HG02981 (cell line): ENCODE measurements at regions not wholly inside any gene's neighbourhood (a gene's known extent, or its start where the extent isn't known, plus 50 kb on each side); places are given as distances from the start of the nearest gene placed in this dataset.

Experiments used
- ATAC-seq: cut with Tn5 transposase; IDR thresholded peaks from one replicate; pipeline ENCODE4 v1.9.1; 2021; ENCODE audit warnings: mild to moderate bottlenecking, moderate library complexity; ENCODE audit not compliant: unreplicated experiment

DNA sequence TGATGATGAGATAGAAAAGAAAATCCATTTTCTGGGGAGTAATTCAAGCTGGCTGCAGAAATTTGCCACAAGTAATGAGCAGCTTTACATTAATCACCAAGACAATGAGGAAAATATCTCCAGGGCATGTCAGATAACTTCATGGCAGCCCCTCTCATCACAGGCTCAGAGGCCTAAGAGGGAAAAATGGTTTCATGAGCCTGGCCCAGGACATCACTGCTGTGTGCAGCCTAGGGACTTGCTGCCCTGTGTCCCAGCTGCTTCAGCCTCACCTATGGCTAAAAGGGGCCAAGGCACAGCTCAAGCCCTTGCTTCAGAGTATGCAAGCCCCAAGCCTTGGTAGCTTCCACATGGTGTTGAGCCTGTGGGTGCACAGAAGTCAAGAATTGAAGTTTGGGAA, 161.7 kb downstream of the OPA1 start:
- ATAC-seq, result no peak

DNA sequence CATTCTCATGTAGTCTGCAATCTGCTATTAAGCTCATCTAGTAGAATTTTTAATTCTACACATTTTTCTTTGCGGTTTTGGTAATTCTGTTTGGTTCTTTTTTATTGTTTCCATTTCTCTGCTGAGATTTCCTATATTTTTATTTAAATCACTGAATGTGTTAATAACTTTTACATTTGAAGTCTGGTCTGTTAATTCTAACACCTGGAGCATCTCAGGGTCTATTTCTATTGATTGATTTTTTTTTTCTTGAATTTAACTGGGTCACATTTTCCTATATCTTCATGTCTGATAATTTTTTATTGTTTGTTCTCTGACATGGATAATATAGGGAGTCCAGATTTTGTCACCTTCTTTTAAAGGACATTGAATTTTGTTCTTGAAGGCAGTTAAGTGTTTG, 163.5 kb downstream of the OPA1 start:
- no peak for ATAC-seq

DNA sequence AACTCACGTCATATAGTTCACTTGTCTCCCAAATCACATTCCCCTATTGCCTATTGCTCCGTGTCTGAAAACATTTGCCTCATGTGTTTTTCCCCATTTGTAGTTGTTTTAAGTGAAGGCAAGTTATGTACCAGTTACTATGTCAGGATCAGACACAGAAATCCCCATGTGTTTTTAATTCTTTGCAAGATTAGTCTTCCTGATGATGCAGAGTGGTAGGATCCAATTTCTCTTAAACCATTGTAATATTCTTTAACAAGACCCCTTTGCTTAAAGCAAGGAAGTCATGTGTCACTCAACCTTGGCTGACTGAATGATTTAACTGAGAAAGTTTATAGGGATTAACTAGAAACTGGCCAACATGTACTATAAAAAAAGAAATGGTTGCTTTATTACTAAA, 164.4 kb downstream of the OPA1 start:
- no peak for ATAC-seq

DNA sequence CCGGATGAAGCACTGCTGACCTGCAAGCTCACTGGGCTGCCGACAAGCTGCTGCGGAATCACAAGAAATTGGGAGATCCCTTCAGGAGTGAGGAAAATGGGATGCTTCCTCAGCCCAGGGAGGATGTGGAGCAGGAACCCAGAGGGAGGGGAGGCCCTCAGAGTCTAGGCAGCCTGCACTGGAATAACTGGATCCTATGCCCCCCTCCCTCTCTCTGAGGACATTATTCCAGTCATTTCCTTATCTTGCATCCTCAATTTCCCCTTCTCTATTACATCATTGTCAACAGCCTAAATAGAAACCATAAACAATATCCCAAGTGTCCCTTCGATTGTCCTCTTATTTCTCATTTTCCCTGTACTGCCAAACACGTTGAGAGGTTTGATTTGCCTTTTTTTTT, 169.0 kb downstream of the OPA1 start:
- ATAC-seq, result no peak

DNA sequence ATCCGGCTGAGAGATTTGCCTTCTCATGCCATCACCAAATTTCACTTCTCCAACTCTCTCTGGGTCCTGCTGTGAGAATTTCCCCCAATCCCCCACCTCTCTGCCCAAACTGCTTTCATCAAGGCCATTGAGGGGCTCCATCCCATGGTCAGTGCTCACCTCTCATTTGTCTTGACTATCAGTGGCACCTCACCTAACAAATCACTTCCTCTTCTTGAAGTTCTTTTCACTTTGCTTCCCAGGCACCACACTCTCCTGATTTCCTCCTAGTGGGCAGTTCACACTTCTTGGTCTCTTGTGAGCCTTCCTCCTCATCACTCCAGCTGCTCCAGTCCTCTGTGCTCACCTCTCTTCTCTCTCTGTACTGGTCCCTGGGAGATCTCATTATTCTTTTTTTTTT, 169.6 kb downstream of the OPA1 start:
- no peak for ATAC-seq

DNA sequence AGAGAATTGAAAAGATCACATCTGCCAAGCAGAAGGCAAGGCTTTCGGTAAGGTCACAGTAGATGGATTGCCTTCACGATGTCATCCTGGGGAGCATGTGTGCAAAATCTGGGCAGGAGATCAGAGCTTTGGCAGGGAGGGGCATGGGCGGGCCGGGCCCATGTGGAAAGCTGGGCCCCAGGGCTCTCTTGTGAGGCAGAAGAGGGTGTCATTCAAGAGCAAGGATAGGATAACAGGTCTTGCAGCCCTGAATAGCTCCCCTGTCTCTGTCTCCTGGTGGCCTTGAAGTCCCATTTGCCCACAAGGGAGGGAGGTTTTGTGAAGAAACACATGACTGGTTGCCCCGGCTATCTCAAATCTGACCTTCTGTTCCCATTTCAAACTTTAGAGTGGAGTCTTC, 172.0 kb downstream of the OPA1 start:
- ATAC-seq, result no peak

DNA sequence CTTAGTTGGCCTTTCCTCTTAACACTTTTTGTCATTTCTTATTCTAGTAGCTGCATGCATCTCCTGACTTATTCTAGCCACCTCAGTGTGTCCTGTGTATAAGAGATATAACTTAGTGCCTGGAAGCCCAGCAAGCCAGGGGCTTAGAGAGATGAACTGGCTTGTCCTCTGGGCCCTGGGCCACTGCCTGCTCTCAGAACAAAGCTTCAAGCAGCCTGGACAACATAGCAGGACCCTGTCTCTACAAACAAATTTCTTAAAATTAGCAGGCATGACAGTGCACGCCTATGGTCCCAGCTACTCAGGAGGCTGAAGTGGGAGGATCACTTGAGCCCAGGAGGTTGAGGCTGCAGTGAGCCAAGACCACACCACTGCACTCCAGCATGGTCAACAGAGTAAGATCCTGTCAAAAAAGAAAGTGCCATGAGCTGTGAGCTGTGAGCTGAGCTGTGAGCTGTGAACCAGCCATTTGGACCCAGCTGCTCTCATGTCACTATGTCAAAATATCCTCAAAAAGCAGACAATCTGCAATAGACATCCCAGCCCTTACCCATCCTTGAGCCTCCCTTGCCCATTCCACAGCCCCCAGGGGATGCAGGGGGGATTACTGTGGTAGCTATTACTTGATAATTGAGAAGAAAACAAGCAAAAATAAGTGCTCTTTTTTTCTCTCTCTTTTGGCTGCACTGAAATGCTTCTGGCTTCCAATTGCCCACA, 174.5 kb downstream of the OPA1 start:
- no peak for ATAC-seq

DNA sequence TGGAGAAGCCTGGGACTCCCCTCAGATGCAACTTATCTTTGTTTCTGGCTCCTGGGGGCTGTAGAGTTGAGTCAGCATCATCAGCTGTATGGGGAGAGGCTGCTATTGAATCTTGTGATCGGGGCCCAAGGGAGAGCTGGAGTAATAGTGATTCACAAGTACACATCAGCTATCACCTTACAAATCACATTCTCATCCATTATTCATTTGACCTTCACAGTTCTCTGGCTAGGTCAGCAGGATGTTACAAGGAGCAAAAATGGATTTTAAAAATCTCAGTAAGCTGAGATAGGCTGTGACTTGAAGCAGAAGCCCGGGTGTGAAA, 175.0 kb downstream of the OPA1 start:
- ATAC-seq, result no peak

DNA sequence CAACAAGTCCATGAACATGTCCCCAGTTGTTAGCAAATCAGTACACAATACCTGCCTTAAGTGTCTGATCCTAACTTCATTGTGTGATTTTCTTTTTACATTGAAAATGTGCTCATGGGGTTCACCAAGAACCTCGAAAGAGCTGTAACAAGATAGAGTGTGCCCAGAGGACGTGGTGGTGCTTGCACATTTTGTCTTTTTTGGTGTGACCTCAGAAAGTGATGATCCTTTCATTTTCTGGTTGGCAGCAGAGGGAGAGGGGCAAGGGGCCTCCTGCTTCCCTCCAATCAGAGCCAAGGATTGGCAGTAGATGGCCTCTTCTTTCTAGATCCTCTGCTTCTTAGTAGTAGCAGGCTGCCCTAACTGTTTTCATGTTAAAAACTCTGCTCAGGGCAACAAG, 176.4 kb downstream of the OPA1 start:
- no peak for ATAC-seq

DNA sequence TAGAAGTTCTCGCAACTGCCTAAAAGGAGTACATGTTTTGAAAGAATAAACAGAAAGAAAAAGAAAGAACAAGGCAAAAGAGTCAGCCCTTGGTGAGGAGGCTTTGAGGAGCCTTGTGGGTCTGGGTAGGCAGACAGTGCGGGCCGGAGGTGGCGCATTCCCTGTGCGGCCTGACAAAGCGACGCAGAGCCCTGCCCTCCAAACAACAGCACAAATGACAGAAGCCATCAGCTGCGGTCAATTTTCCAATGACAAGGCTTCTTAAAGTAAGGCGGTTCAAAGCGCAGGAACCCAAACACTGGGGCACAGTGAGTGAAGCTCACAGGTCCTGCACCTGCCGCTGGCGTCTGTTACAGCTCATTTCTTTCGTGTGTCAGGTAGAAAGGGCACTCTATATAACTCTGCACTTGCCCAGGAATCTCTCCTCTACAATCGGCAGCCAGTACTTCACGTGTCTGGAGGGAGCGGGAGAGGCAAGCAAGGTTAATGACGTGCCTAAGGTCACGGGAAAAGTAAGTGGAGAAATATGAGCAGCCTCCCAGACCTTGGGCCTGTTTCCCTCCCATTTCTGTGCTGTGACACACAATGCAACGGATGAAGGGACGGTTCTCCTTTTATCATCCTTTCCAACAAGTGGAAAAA, 178.1 kb downstream of the OPA1 start:
- no peak for ATAC-seq

DNA sequence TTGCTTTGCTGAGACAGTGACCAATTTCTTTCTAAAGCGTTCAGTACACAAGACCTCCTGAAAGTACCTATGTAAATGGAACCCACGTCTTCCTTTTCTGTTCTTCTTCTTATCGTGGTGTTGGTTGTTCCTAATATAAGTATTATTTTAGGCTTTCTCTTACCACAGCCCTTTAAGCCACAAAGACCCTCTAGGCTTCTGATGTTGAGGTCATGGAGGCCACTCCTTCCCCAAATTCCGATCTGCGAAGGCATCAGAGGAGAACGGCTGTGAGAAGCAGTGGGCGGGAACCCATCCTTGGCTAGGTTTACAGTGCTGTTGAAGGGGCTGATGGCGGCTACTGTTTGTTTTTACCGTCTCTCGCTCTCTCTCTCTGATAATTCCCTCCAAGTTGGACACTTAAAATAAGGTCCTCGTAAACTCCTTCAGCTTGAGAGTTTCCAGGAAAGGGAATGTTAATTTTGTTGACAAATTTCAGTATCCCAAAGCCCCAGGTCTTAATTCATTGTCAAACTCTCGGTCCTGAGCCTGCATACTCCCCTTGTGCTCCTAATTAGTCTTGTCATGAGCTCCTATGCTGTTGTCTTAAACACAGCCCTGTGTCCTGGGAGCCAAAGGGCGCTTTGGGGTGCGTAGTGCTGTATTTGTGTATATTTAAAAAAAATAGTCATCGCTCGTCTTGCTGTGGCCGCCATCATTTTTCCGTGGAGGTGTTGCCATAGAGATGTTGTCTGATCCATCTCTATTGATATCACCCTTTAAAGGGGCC, 178.8 kb downstream of the OPA1 start:
- ATAC-seq, result no peak

DNA sequence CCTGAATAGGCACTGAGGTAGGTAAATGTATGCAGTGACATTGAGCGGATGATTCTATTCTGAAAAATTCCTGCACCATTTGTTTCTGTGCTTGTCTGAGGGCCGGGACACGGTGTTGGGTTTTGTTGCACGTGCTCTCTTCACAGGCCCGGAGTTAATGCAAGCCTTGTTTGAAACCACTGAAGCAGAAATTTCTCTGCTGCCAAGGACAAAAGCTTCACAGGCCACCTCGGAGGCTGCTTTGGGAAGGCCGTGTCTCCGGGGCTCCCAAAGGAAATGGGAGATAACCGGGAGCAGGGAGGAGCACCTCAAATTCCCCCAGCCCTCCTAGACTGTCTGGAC, 179.4 kb downstream of the OPA1 start:
- no peak for ATAC-seq

DNA sequence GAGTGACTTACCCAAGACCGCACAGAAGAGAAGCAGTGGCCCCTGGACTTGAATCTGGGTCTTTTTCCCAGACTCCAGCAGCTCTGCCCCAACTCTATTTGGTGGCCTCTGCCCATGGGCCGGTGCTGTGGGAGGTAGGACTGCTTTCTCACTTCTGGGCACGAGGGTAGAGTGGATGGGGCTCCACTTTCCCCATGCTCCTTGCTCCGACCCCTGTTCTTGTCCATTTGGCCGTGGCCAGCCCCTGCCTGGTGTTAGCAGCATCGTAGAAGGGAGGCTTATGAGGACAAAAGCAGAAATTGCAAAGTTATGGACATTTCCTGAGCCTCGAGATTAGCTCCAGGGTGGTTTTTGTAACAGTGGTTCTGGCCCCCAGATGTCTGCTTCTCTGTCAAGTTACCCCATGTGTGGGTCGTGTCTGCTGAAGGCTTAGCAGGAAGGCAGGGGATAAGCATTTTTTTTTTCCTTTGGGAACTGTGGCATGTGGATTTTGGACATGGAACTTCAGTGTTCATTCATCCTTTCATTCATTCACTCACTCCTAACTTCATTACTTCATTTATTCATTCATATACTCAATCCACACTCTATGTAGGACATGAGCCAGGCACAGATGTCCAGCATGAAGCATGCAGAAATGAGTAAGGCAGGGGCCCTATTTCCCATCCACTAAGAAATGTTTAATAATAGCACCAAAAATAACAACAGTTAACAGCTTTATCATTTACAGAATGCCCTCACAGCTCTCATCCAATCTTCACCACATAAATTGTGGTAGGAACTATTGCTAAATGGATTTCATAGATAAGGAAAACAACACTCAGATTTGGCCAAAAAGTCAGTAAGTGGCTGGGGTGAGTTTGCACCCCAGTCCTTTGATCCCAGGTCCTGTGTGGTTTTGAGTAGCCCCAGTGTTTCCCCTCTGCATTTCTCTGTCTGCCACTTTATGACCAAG, 180.5 kb downstream of the OPA1 start:
- ATAC-seq, result no peak

DNA sequence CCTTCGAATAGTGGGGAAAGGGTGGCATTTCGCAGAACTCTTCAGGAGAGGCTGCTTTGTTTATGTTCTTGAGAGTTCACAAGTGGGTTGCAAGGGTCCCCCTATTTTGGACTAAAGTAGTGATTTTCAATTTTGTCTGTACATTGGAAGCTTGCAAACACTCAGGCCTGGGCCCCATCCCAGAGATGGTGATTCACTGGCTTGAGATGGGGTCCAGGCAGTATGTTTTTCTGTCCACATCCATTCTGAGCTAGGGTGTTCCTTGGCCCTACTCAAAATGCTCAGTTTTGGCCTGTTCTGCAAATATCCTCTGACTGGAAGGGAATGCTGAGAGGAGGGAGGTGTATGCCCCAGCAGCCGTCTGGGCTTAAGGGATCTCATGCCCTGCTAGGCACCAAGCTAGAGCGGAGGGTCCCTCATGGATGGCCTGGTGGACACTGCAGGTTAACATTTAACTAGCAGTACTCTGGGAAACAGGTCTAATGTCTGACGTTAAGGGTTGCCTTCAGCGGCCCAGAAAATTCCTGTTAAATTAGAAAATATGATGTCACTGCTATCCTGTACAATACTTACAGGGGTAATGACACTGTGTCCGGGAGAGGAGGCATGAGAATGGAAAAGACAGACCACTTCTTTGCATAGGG, 181.4 kb downstream of the OPA1 start:
- ATAC-seq, result no peak

DNA sequence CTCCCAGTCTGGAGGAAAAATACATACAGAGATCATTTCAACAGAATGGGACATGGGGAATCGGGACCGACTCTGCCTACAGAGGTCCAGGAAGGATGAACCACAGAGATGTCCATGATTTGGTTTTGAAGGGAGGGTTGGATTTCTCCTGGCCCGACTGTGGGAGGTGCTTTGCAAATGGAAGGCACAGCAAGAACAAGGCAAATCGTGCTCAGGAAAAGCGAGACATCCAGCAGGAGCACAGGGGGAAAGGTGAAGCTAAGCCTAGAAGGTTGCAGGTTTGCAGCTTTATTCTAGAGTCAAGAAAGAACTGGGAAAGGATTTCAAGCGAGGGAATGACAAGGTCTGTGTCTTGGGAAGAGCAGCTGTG, 181.9 kb downstream of the OPA1 start:
- ATAC-seq, result no peak

DNA sequence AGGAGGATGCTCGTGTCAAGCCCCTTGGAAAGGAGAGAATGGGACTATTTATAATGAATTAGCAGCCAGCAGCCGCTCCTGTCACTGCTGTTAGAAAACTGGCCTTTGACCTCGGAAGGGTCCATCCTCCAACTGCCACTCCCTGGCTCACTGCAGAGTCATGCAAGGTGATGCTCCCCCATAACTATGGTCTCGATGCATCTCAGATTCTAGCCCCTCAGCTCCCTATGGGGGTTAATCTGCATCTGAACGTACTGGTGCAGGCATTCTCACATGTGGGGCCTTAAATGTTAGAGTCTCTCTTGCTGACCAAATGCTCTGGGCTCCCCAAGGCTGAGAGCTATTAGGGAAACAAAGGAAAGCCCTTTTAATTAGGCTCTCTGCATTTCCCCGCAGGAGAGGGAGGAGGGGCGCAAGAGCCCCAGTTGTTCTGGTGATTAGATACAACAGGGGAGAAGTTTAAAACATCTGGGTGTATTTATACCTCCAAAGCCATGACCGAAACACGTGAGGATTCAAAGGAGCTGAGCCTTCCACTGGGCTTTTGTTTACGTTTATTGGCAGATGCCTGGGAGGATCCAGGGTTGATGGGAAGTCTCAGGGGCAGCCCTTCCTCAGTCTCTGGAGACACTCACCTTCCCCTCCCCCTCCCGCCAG, 182.5 kb downstream of the OPA1 start:
- ATAC-seq, result no peak

DNA sequence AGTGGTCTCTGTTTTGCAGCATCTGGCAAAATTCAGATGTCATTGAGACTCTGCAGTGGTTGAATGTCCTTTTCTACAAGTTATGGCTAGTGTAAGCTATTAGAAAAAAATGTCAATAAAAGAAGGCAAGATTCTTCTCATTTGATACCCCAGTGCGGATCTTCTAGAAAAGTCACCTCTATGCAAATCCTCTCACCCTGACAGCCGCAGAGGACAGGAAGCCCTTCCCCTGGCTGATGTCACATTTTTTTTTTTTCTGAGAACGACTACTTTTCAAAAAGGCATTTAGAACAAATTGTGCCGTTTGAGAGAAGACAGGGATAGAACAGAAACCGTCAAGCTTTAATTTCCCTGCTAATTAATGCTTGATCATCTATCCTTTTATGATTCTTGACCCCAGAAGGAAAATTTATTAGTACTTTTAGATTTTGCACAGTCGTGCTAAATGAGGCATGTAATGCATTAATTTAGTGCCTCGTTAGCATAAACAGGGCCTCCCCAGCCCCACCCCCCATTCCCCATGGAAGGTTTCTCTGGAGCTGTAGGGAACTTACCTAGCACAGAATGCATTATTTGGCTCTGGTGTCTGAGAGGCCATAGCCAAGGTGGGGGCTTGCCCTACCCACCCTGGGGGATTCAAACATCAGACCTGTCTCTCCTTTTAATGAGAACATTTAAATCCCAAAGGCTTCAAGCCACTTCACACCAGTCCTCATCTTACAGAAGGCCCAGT, 183.8 kb downstream of the OPA1 start:
- no peak for ATAC-seq

DNA sequence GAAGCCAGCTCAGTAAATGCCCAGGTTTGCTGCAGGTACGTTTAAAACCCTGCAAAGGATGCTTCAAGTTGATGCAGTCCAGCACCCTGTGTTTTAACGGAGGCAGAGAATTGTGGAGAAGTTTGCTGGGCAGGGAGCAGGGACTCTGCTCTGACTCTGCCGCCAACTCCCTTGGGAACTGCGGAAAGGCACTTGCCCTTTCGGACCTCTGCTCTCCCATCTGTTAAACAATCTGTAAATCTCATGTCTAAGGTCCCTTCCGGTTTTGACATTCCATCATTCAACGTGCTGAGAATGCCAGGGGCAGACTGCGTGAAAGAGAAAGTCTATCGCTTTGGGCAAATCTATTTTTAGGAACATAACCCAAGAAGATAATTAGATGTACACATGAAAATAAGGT, 184.5 kb downstream of the OPA1 start:
- no peak for ATAC-seq

DNA sequence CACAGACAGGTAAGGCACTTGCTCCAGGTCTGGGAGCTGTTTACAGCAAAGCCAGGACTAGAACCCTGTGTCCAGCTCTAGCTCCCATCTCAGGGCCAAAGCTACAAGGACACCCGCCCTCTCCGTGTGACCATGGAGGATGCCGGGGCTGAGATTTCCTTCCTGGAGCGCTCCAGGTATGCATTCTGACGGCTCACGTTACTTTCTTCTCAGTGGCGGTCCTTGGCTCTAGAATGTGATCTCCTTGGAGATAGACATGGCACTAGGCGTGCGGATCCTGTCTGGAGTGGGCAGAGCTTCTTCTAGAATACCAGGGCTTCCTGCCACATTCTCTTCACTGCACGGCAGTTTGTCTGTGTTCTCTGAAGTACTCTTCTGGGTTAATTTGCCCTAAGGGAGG, 185.7 kb downstream of the OPA1 start:
- ATAC-seq, result no peak

DNA sequence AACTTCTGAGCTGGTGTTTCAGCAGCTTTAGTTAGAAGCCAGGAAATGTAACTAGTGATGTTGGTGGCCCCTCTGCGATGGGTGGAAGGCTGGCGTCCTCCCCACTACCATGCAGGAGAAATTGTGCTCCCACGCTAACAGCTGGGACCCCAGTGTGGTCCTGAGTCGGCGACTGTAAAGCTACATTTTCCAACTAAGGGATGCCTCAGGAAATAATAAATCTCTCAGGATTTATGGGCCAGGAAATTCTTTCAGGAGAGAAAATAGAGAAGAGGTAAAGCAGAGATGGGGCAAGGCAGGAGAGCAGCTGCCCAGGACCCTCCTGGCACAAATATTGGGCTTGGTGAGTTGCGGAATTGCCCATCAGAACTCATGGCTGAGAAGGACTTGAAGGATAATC, 186.9 kb downstream of the OPA1 start:
- ATAC-seq, result no peak
